Gastrocnemius medialis (tissue), 4 donors: ENCODE measurements at regions not wholly inside any gene's neighbourhood (a gene's known extent, or its start where the extent isn't known, plus 50 kb on each side); places are given as distances from the start of the nearest gene placed in this dataset.

Experiments
- CTCF ChIP-seq, 5 experiments: fragments of 450-650 bp in 3 of 5; fragments of 200-600 bp in 2 of 5; sonication (generic) in 2 of 5; IDR thresholded peaks in 4 of 5; conservative IDR thresholded peaks in 1 of 5; 1 replicate in 4 of 5; 2 replicates in 1 of 5; pipeline ENCODE4 v1.5.1; 2016 to 2019; ENCODE audit warnings: antibody characterized with exemption in 5 of 5, mild to moderate bottlenecking in 3 of 5, moderate library complexity in 3 of 5
- POLR2A ChIP-seq, 2 donors: fragments of 450-650 bp; IDR thresholded peaks; one replicate each; pipeline ENCODE4 v1.6.1; 2017; ENCODE audit warnings: antibody characterized with exemption in 2 of 2, mild to moderate bottlenecking in 2 of 2, moderate library complexity in 2 of 2

- TF ChIP-seq CTCF (IDR thresholded peaks at IDR 0.05 in 4 of 5, conservative IDR thresholded peaks at IDR 0.05 in 1 of 5) (no peak), POLR2A (IDR thresholded peaks at IDR 0.05) (no peak)
Measured at GRCh38 chr15:46232471-46232870, 597.6 kb downstream of the SQOR start.
